Suppressor macrophage treated with lipopolysaccharide for 4 hours (primary cell): ENCODE measurements at regions not wholly inside any gene's neighbourhood (a gene's known extent, or its start where the extent isn't known, plus 50 kb on each side); places are given as distances from the start of the nearest gene placed in this dataset.
A peak's percentile ranks its signal among the peaks of the same experiment; 100 is the strongest.
"Not testable (repeated sequence)": the region's sequence is repeated elsewhere in the genome, so short reads cannot be mapped to it uniquely, and the experiment has no call there.

Experiments used
- DNase-seq: peaks from one replicate; pipeline ENCODE4 v3.0.0-alpha.2; 2020

- no peak for DNase-seq
Measured at GRCh38 chr18:8882632-8883408, 177.5 kb downstream of the MTCL1 start.

GRCh38 chr18:8883409-8883668 lies 178.0 kb downstream of the MTCL1 start:
- DNase-seq: no peak

- not testable (repeated sequence) for DNase-seq
Measured at GRCh38 chr18:8887877-8888276, 182.5 kb downstream of the MTCL1 start.

- no peak for DNase-seq
Measured at GRCh38 chr18:8889489-8889888, 184.1 kb downstream of the MTCL1 start.

- not testable (repeated sequence) for DNase-seq
Measured at GRCh38 chr18:8890503-8890902, 185.1 kb downstream of the MTCL1 start.

- DNase-seq: peak; percentile 66
Measured at GRCh38 chr18:8890957-8891464, 185.7 kb downstream of the MTCL1 start.

- no peak for DNase-seq
Measured at GRCh38 chr18:8893221-8893620, 187.9 kb downstream of the MTCL1 start.

GRCh38 chr18:8893628-8894231 lies 188.4 kb downstream of the MTCL1 start:
- no peak for DNase-seq

GRCh38 chr18:8894823-8895222 lies 189.5 kb downstream of the MTCL1 start:
- DNase-seq: no peak

GRCh38 chr18:8895341-8895740 lies 190.0 kb downstream of the MTCL1 start:
- no peak for DNase-seq

- DNase-seq: no peak
Measured at GRCh38 chr18:8895987-8896619, 190.7 kb downstream of the MTCL1 start.

GRCh38 chr18:8899000-8899399 lies 193.6 kb downstream of the MTCL1 start:
- DNase-seq: no peak

GRCh38 chr18:8900552-8900951 lies 195.2 kb downstream of the MTCL1 start:
- no peak for DNase-seq

GRCh38 chr18:8901019-8901418 lies 195.7 kb downstream of the MTCL1 start:
- DNase-seq: no peak

- no peak for DNase-seq
Measured at GRCh38 chr18:8904316-8904715, 198.2 kb upstream of the NDUFV2 start.

- DNase-seq: no peak
Measured at GRCh38 chr18:8908792-8909510, 193.5 kb upstream of the NDUFV2 start.

- DNase-seq: no peak
Measured at GRCh38 chr18:8910186-8910822, 192.2 kb upstream of the NDUFV2 start.

GRCh38 chr18:8910843-8911242 lies 191.7 kb upstream of the NDUFV2 start:
- DNase-seq: no peak

GRCh38 chr18:8911408-8912340 lies 190.8 kb upstream of the NDUFV2 start:
- DNase-seq: no peak

- no peak for DNase-seq
Measured at GRCh38 chr18:8912348-8913326, 189.9 kb upstream of the NDUFV2 start.
